Aorta (tissue), 5 donors: ENCODE measurements at regions not wholly inside any gene's neighbourhood (a gene's known extent, or its start where the extent isn't known, plus 50 kb on each side); places are given as distances from the start of the nearest gene placed in this dataset.

Source experiments
- ATAC-seq: fragments of 200-7000 bp; cut with Tn5 transposase; one replicate; pipeline ENCODE4 v1.9.1; 2022; ENCODE audit warnings: moderate library complexity; ENCODE audit not compliant: low FRiP score
- DNase-seq, 2 donors: peaks; one replicate each; pipeline ENCODE4 v3.0.0-alpha.2; 2020
- H3K27ac ChIP-seq, 2 donors: one replicate each; pipeline ENCODE4 v1.5.1; 2013; ENCODE audit warnings: low read length in 2 of 2, mild to moderate bottlenecking in 2 of 2, moderate library complexity in 2 of 2, control low read depth in 1 of 2, inconsistent platforms in 1 of 2, low read depth in 1 of 2
- H3K27me3 ChIP-seq, 2 donors: one replicate each; pipeline ENCODE4 v1.6.1; 2013; ENCODE audit warnings: control low read depth in 1 of 2, low read length in 1 of 2, mild to moderate bottlenecking in 1 of 2, moderate library complexity in 1 of 2; ENCODE audit not compliant: insufficient read depth in 2 of 2, control insufficient read depth in 1 of 2
- H3K36me3 ChIP-seq, 2 donors: one replicate each; pipeline ENCODE4 v1.6.1; 2013; ENCODE audit warnings: control low read depth in 1 of 2, low read length in 1 of 2, mild to moderate bottlenecking in 1 of 2; ENCODE audit not compliant: insufficient read depth in 2 of 2, control insufficient read depth in 1 of 2
- H3K4me1 ChIP-seq, 2 donors: one replicate each; pipeline ENCODE4 v1.6.1; 2013; ENCODE audit warnings: low read length in 2 of 2, control low read depth in 1 of 2, mild to moderate bottlenecking in 1 of 2, moderate library complexity in 1 of 2; ENCODE audit not compliant: insufficient read depth in 2 of 2, control insufficient read depth in 1 of 2
- H3K4me3 ChIP-seq, 2 donors: one replicate each; pipeline ENCODE4 v1.5.1; 2013; ENCODE audit warnings: low read length in 2 of 2, control low read depth in 1 of 2, mild to moderate bottlenecking in 1 of 2
- H3K9me3 ChIP-seq: one replicate; pipeline ENCODE4 v1.6.1; 2013; ENCODE audit warnings: mild to moderate bottlenecking, low read length; ENCODE audit not compliant: control insufficient read depth
- WGBS, 2 donors: extraction: QIAGEN DNeasy Blood & Tissue Kit; methylation state at CpG; one replicate each; pipeline ENCODE4 v1.1.7; 2013; 5-methylcytosine and 5-hydroxymethylcytosine counted together
- intact Hi-C, 2 donors: fragments of 100-400 bp; cut with DNase I; formaldehyde crosslinking; loops; one replicate each; pipeline versions ENCODE4 v1.14.2 to v1.15.0; 2022
- donor health status: healthy with polysubstance abuse.
- donor health status: Bipolar disorder and iron deficiency.
- donor health status: DM: no; HTN: no; CAD: no.
- donor health status: DM: no; HTN: no; CAD: no.
- donor health status: DM: yes; HTN: yes; CAD: no.

- Histone ChIP-seq H3K27me3 (no peaks in the 10 kb centered on the region), H3K4me1 (peaks cover 0 to 7% of the 10 kb centered on the region in 2 donors), H3K9me3 (peaks cover 7% of the 10 kb centered on the region), H3K27ac (no peak overlapping the region), H3K4me3 (no peak overlapping the region), H3K36me3 (no peaks in the 10 kb centered on the region)
- ATAC-seq (no peak), DNase-seq (no peak)
- intact Hi-C loops, result no loop called here
- 93% methylated on average over 2 of the region's 2 CpGs for WGBS, 2 donors
Measured at GRCh38 chr9:115382865-115383264, 264.9 kb upstream of the TNC start.

GRCh38 chr9:115385383-115386122 is 267.6 kb upstream of the TNC start:
- DNase-seq (no peak), ATAC-seq (peak; percentile 29)

GRCh38 chr9:115386963-115387770 is 269.2 kb upstream of the TNC start:
- Histone ChIP-seq H3K4me1 (peaks cover 0 to 7% of the 10 kb centered on the region in 2 donors), H3K27me3 (no peaks in the 10 kb centered on the region), H3K4me3 (no peak overlapping the region), H3K9me3 (peaks cover 7% of the 10 kb centered on the region), H3K27ac (peak overlapping the region in 1 of 2 donors; percentile 73), H3K36me3 (no peaks in the 10 kb centered on the region)
- WGBS, 2 donors, result 34 to 39% methylated on average over 2 of the region's 2 CpGs
- ATAC-seq (no peak), DNase-seq (no peak)
- intact Hi-C loops, result no loop called here

More at GRCh38 chr9:115385383-115386122, 267.6 kb upstream of the TNC start:
- H3K27ac ChIP-seq, result no peak overlapping the region
- no peaks in the 10 kb centered on the region for H3K36me3 ChIP-seq
- H3K9me3 ChIP-seq, result peaks cover 7% of the 10 kb centered on the region
- 89 to 92% methylated on average over 18 of the region's 18 CpGs for WGBS, 2 donors
- no peak overlapping the region for H3K4me3 ChIP-seq
- no peaks in the 10 kb centered on the region for H3K27me3 ChIP-seq
- intact Hi-C loops, result no loop called here
- peaks cover 0 to 7% of the 10 kb centered on the region in 2 donors for H3K4me1 ChIP-seq

GRCh38 chr9:115391168-115391825 is 273.3 kb upstream of the TNC start:
- DNase-seq (no peak), ATAC-seq (no peak)
- Histone ChIP-seq H3K4me3 (no peak overlapping the region), H3K4me1 (peaks cover 1 to 4% of the 10 kb centered on the region in 2 donors), H3K27me3 (no peaks in the 10 kb centered on the region), H3K27ac (no peak overlapping the region), H3K9me3 (no peaks in the 10 kb centered on the region), H3K36me3 (no peaks in the 10 kb centered on the region)
- intact Hi-C loops, result no loop called here
- WGBS, 2 donors, result 86 to 89% methylated on average over 4 of the region's 4 CpGs

GRCh38 chr9:115393976-115394775 is 276.2 kb upstream of the TNC start:
- DNase-seq (no peak), ATAC-seq (no peak)
- Histone ChIP-seq H3K4me1 (peaks cover 0 to 1% of the 10 kb centered on the region in 2 donors), H3K27ac (no peak overlapping the region), H3K9me3 (no peaks in the 10 kb centered on the region), H3K27me3 (peaks cover 0 to 1% of the 10 kb centered on the region in 2 donors), H3K36me3 (no peaks in the 10 kb centered on the region), H3K4me3 (no peak overlapping the region)
- intact Hi-C loops, result no loop called here
- 73 to 89% methylated on average over 7 of the region's 7 CpGs for WGBS, 2 donors

GRCh38 chr9:115395511-115396021 is 277.6 kb upstream of the TNC start:
- H3K4me1 ChIP-seq, result peaks cover 0 to 1% of the 10 kb centered on the region in 2 donors
- WGBS, 2 donors, result 67 to 74% methylated on average over 1 of the region's 1 CpG
- H3K4me3 ChIP-seq, result no peak overlapping the region
- peaks cover 0 to 1% of the 10 kb centered on the region in 2 donors for H3K27me3 ChIP-seq
- ATAC-seq (no peak), DNase-seq (no peak)
- no peak overlapping the region for H3K27ac ChIP-seq
- no peaks in the 10 kb centered on the region for H3K36me3 ChIP-seq
- intact Hi-C loops, result no loop called here
- H3K9me3 ChIP-seq, result no peaks in the 10 kb centered on the region

GRCh38 chr9:115396071-115396529 is 278.1 kb upstream of the TNC start:
- Histone ChIP-seq H3K4me3 (no peak overlapping the region), H3K36me3 (no peaks in the 10 kb centered on the region), H3K4me1 (peaks cover 0 to 1% of the 10 kb centered on the region in 2 donors), H3K27me3 (peaks cover 0 to 1% of the 10 kb centered on the region in 2 donors), H3K27ac (no peak overlapping the region), H3K9me3 (no peaks in the 10 kb centered on the region)
- no peak for DNase-seq
- intact Hi-C loops, result no loop called here
- ATAC-seq, result no peak
